ENCODE measurements at regions not wholly inside any gene's neighbourhood (a gene's known extent, or its start where the extent isn't known, plus 50 kb on each side); places are given as distances from the start of the nearest gene placed in this dataset.

- ATAC-seq (ENCODE audit: low read depth) (no peak), DNase-seq (no peak)
- Mint-ChIP-seq H3K9me3 (peaks cover 2% of the 10 kb centered on the region), H3K4me1 (peaks cover 7% of the 10 kb centered on the region), H3K4me3 (no peak overlapping the region), H3K27me3 (no peaks in the 10 kb centered on the region), H3K27ac (no peak overlapping the region), H3K36me3 (ENCODE audit: low read depth) (no peaks in the 10 kb centered on the region)
- ChIA-PET POLR2A (interaction anchor here (1.8 kb wide), 1 partner anchor 9 kb away, joined by 5 read pairs; no protein-coding TSS in a partner anchor), CTCF (no interaction called here)
- intact Hi-C loops (cut with micrococcal nuclease), result no loop called here
- TF ChIP-seq, protein P1, sequence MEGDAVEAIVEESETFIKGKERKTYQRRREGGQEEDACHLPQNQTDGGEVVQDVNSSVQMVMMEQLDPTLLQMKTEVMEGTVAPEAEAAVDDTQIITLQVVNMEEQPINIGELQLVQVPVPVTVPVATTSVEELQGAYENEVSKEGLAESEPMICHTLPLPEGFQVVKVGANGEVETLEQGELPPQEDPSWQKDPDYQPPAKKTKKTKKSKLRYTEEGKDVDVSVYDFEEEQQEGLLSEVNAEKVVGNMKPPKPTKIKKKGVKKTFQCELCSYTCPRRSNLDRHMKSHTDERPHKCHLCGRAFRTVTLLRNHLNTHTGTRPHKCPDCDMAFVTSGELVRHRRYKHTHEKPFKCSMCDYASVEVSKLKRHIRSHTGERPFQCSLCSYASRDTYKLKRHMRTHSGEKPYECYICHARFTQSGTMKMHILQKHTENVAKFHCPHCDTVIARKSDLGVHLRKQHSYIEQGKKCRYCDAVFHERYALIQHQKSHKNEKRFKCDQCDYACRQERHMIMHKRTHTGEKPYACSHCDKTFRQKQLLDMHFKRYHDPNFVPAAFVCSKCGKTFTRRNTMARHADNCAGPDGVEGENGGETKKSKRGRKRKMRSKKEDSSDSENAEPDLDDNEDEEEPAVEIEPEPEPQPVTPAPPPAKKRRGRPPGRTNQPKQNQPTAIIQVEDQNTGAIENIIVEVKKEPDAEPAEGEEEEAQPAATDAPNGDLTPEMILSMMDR (IDR thresholded peaks at IDR 0.05), result no peak
These were observed 393.1 kb downstream of the RRAGC start for GRCh38 chr1:38466487-38466886.

DNA sequence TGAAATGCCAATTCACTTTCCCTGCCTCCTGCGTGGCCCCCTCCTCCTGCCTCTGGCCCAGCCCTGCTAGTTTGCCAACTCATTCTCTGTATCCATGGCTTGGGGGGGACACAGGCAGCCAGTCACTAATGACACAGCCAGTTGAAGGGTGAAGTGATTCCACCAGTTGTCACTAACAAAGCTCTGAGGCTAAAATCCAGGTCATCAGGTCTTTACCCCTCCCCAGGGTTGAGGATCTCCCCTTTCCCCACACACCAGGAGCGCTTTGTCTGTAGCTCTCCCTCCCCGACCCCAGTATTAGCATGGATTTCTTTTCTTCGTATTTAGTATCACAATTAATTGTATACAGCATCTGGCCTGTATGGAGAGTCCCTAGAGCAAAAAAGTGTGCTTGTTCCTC, 394.1 kb downstream of the RRAGC start:
- Mint-ChIP-seq H3K9me3 (peaks cover 2% of the 10 kb centered on the region), H3K4me1 (peaks cover 4% of the 10 kb centered on the region), H3K4me3 (no peak overlapping the region), H3K27me3 (no peaks in the 10 kb centered on the region), H3K27ac (no peak overlapping the region), H3K36me3 (ENCODE audit: low read depth) (no peaks in the 10 kb centered on the region)
- ChIA-PET POLR2A (interaction anchor here (2.7 kb wide), 1 partner anchor 10 kb away, joined by 16 read pairs; no protein-coding TSS in a partner anchor), CTCF (no interaction called here)
- TF ChIP-seq, protein P1 (IDR thresholded peaks at IDR 0.05), result no peak
- intact Hi-C loops (cut with micrococcal nuclease), result no loop called here
- no peak for ATAC-seq (ENCODE audit: low read depth)
- DNase-seq, result no peak

DNA sequence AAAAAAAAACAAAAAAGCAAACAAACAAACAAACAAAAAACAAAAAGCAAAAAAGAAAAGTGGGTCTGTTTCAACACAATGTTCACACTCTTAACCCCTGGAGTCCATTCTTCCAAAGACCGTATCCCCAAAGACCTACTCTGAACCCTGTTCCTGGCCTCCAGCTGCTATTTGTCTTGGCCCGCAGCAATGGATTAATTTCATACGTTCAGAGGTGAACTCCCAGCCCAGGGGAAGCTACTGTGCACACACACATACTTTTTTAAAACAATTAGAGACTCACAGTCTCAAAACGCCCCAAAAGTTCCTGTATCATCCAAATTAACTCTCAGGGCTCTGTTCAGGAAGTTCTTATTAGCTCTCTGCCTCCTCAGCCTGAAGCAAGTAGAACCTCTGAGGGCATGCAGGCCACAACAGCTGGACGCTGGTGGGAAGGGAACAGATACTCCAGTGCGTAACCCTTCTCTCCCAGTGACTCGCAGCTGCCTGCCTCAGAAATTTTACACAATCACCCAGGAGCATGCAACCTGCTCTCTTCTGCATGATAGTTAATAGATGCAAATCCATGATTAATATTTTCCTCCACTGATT, 395.4 kb downstream of the RRAGC start:
- Mint-ChIP-seq H3K27me3 (no peaks in the 10 kb centered on the region), H3K9me3 (peaks cover 2% of the 10 kb centered on the region), H3K36me3 (ENCODE audit: low read depth) (no peaks in the 10 kb centered on the region), H3K4me1 (peaks cover 4% of the 10 kb centered on the region), H3K4me3 (no peak overlapping the region), H3K27ac (no peak overlapping the region)
- ChIA-PET POLR2A (interaction anchor here (0.6 to 2.7 kb wide), 5 partner anchors 11 to 391 kb away, joined by 3 to 16 read pairs (median 4); no protein-coding TSS in a partner anchor), CTCF (no interaction called here)
- intact Hi-C loops (cut with micrococcal nuclease), result no loop called here
- ATAC-seq (ENCODE audit: low read depth) (no peak), DNase-seq (no peak)
- TF ChIP-seq, protein P1 (IDR thresholded peaks at IDR 0.05), result no peak

DNA sequence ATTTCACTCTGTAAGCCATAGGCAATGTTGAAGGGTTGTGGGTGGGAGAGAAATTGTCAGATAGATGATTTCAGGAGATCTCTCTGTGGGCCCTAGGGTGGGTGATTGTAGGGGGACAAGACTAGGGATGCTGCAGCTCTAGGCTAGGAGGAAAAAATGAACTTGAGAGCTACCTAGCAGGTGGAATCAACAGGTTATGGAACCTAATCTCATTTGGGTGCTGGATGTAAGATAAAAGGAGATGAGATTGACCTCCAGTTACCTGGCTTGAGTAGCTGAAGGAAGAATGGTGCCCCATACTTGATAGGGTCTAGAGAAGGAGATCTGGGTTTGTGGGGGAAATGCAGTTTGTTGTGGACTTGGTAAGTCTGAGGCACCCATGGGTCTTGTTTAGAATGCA, 396.5 kb downstream of the RRAGC start:
- POLR2A ChIA-PET, result interaction anchor here (2.7 kb wide), 1 partner anchor 12 kb away, joined by 16 read pairs; no protein-coding TSS in a partner anchor
- DNase-seq, result no peak
- no peak overlapping the region for H3K4me3 Mint-ChIP-seq
- no peaks in the 10 kb centered on the region for H3K27me3 Mint-ChIP-seq
- CTCF ChIA-PET, result no interaction called here
- no peak overlapping the region for H3K27ac Mint-ChIP-seq
- peaks cover 4% of the 10 kb centered on the region for H3K4me1 Mint-ChIP-seq
- no peak for ATAC-seq (ENCODE audit: low read depth)
- H3K9me3 Mint-ChIP-seq, result peaks cover 2% of the 10 kb centered on the region
- H3K36me3 Mint-ChIP-seq (ENCODE audit: low read depth), result no peaks in the 10 kb centered on the region
- intact Hi-C loops (cut with micrococcal nuclease), result no loop called here
- TF ChIP-seq, protein P1 (IDR thresholded peaks at IDR 0.05), result no peak

GRCh38 chr1:38456531-38456876, 403.1 kb downstream of the RRAGC start:
- no peak overlapping the region for H3K27ac Mint-ChIP-seq
- TF ChIP-seq, protein P1 (IDR thresholded peaks at IDR 0.05), result no peak
- H3K4me3 Mint-ChIP-seq, result no peak overlapping the region
- H3K36me3 Mint-ChIP-seq (ENCODE audit: low read depth), result no peaks in the 10 kb centered on the region
- intact Hi-C loops (cut with micrococcal nuclease), result no loop called here
- ChIA-PET POLR2A (no interaction called here), CTCF (no interaction called here)
- H3K27me3 Mint-ChIP-seq, result no peaks in the 10 kb centered on the region
- no peaks in the 10 kb centered on the region for H3K4me1 Mint-ChIP-seq
- ATAC-seq (ENCODE audit: low read depth), result no peak
- DNase-seq, result no peak
- H3K9me3 Mint-ChIP-seq, result no peaks in the 10 kb centered on the region

All from activated B cell treated with CpG ODN at 0.5 μM for 24 hours (primary cell).